ENCODE measurements at regions not wholly inside any gene's neighbourhood (a gene's known extent, or its start where the extent isn't known, plus 50 kb on each side); places are given as distances from the start of the nearest gene placed in this dataset.
A peak's percentile ranks its signal among the peaks of the same experiment; 100 is the strongest.

DNA sequence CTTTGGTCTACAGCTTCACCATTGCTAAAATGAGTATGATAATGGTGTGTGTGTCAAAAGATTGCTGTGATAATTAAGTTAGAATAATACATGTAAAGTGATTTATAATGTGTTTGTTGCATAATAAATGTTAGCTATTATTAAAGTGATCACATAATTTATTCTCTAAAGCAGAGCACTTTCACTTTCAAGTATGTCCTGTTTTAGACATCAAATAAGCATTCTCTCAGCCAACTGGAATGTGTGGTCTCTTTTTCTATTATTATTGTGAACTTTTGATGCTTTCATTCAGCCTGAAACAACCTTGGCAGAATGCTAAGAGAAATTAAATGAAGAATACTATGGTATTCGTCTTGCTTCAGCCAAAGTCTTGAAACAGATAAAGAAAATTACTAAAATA lies 102.8 kb upstream of the COL11A1 start:
- Histone ChIP-seq H2AFZ (ENCODE audit: low read depth, low read length) (no peak overlapping the region), H3K4me1 (ENCODE audit: insufficient read depth, low read length) (no peaks in the 10 kb centered on the region), H3K4me3 (ENCODE audit: low read length) (no peak overlapping the region), H3K9me3 (ENCODE audit: low read length) (no peaks in the 10 kb centered on the region), H3K36me3 (ENCODE audit: insufficient read depth, low read length) (no peaks in the 10 kb centered on the region), H3K27me3 (ENCODE audit: insufficient read depth, low read length) (no peaks in the 10 kb centered on the region)

- H2AFZ ChIP-seq (ENCODE audit: low read depth, low read length), result no peak overlapping the region
- no peaks in the 10 kb centered on the region for H3K27me3 ChIP-seq (ENCODE audit: insufficient read depth, low read length)
- no peaks in the 10 kb centered on the region for H3K9me3 ChIP-seq (ENCODE audit: low read length)
- H3K4me3 ChIP-seq (ENCODE audit: low read length), result no peak overlapping the region
- H3K36me3 ChIP-seq (ENCODE audit: insufficient read depth, low read length), result no peaks in the 10 kb centered on the region
- no peaks in the 10 kb centered on the region for H3K4me1 ChIP-seq (ENCODE audit: insufficient read depth, low read length)
Measured at GRCh38 chr1:103208844-103209243, 100.5 kb upstream of the COL11A1 start.

DNA sequence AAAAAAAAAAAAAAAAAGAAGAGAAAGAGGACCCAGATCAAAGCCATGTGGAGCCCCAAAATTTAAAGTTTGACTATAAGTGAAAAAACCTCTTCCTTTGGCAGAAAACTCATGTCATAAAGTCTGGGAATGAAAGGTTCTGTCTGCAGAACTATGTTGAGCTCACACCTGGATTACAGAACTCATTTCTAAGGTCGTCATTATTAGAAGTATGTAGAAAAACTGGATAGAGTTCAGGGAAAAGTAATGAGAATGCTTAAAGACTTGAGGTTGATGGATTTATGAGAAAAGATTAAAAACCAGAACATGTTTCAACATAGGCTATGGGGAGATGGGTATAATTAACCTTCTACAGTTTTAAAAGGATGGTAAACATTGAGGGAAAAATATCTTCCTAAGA lies 90.7 kb upstream of the COL11A1 start:
- no peak overlapping the region for H2AFZ ChIP-seq (ENCODE audit: low read depth, low read length)
- no peak overlapping the region for H3K4me3 ChIP-seq (ENCODE audit: low read length)
- H3K27me3 ChIP-seq (ENCODE audit: insufficient read depth, low read length), result no peaks in the 10 kb centered on the region
- peaks cover 3% of the 10 kb centered on the region for H3K4me1 ChIP-seq (ENCODE audit: insufficient read depth, low read length)
- no peaks in the 10 kb centered on the region for H3K36me3 ChIP-seq (ENCODE audit: insufficient read depth, low read length)
- H3K9me3 ChIP-seq (ENCODE audit: low read length), result no peaks in the 10 kb centered on the region

DNA sequence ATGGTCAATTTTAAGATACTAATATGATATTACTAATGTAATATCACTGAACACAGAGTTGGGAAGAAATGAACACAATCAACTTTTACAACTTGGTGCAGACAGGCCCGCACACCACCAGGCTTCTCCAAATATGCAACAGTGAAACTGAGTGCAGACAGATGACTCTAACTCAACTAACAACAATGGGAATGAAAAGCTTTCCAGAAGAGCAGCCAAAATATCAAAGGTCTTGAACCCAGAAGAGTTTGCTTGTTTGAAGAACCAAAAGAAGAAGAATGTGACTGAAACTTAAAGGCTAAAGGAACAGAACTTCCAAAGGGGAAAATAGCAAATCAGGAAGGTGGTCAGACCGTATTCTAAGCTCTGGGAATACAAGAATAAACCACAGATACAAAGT lies 89.8 kb upstream of the COL11A1 start:
- peaks cover 3% of the 10 kb centered on the region for H3K4me1 ChIP-seq (ENCODE audit: insufficient read depth, low read length)
- no peaks in the 10 kb centered on the region for H3K9me3 ChIP-seq (ENCODE audit: low read length)
- H2AFZ ChIP-seq (ENCODE audit: low read depth, low read length), result no peak overlapping the region
- no peaks in the 10 kb centered on the region for H3K36me3 ChIP-seq (ENCODE audit: insufficient read depth, low read length)
- no peaks in the 10 kb centered on the region for H3K27me3 ChIP-seq (ENCODE audit: insufficient read depth, low read length)
- no peak overlapping the region for H3K4me3 ChIP-seq (ENCODE audit: low read length)

DNA sequence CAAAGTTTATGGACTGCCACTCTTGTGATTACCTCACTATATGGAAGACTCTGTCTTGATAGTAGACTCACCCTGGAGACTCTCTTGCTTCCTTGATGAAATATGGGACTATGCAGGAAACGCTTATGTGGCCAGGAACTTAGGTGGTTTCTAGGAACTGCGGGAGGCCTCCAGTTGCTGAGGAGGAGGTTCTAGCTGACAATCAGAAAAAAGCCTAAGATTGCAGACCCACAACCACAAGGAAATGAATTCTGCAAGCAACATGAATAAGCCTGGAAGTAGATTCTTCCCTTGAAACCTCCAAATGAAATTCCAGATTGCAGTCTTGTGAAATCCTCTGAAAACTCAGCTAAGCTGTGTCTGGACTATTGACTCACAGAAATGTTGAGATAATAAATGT lies 88.9 kb upstream of the COL11A1 start:
- Histone ChIP-seq H3K36me3 (ENCODE audit: insufficient read depth, low read length) (no peaks in the 10 kb centered on the region), H3K4me3 (ENCODE audit: low read length) (no peak overlapping the region), H2AFZ (ENCODE audit: low read depth, low read length) (no peak overlapping the region), H3K9me3 (ENCODE audit: low read length) (no peaks in the 10 kb centered on the region), H3K4me1 (ENCODE audit: insufficient read depth, low read length) (peaks cover 3% of the 10 kb centered on the region), H3K27me3 (ENCODE audit: insufficient read depth, low read length) (no peaks in the 10 kb centered on the region)

DNA sequence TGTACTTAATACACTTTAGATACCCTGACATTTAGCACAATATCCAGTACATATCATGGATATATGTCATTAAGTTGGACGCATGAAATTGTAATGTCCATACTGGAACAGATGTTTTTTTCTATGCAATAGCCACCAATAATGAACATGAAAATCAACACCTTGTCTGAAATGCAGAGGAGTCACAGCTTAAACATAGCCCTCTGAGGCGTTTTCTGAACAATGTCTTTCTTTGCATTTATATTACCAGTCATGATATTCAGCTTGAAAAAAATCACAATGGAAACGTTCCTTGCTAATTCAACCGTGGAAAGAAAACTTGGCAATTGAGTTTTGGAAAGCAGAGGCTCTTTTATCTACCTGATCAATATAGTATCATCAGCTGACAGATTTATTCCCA lies 86.7 kb upstream of the COL11A1 start:
- Histone ChIP-seq H3K36me3 (ENCODE audit: insufficient read depth, low read length) (no peaks in the 10 kb centered on the region), H3K9me3 (ENCODE audit: low read length) (no peaks in the 10 kb centered on the region), H3K4me3 (ENCODE audit: low read length) (no peak overlapping the region), H2AFZ (ENCODE audit: low read depth, low read length) (no peak overlapping the region), H3K27me3 (ENCODE audit: insufficient read depth, low read length) (no peaks in the 10 kb centered on the region), H3K4me1 (ENCODE audit: insufficient read depth, low read length) (peaks cover 3% of the 10 kb centered on the region)

GRCh38 chr1:103194060-103194459 lies 85.7 kb upstream of the COL11A1 start:
- Histone ChIP-seq H3K4me1 (ENCODE audit: insufficient read depth, low read length) (peaks cover 3% of the 10 kb centered on the region), H3K9me3 (ENCODE audit: low read length) (no peaks in the 10 kb centered on the region), H3K27me3 (ENCODE audit: insufficient read depth, low read length) (no peaks in the 10 kb centered on the region), H3K36me3 (ENCODE audit: insufficient read depth, low read length) (no peaks in the 10 kb centered on the region), H2AFZ (ENCODE audit: low read depth, low read length) (no peak overlapping the region), H3K4me3 (ENCODE audit: low read length) (no peak overlapping the region)

DNA sequence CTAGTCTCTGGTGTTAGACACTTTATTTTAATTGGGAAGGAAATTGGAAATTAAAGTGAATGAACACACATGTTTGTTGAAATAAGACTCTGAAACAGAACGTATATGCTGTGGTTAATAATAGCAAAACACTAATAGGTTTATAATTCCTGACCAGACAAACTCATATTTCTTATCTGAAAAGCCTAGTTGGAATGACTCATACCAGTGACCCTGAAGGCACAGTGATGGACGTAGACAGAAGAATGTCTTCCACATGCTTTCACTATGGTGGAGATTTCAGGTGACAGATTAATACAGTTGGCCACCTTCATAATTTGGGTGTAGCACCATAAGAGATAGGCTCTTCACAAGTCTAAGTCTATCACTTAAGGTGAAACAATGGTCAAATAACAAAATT lies 83.0 kb upstream of the COL11A1 start:
- H3K4me3 ChIP-seq (ENCODE audit: low read length), result no peak overlapping the region
- no peaks in the 10 kb centered on the region for H3K36me3 ChIP-seq (ENCODE audit: insufficient read depth, low read length)
- peaks cover 3% of the 10 kb centered on the region for H3K4me1 ChIP-seq (ENCODE audit: insufficient read depth, low read length)
- H3K27me3 ChIP-seq (ENCODE audit: insufficient read depth, low read length), result no peaks in the 10 kb centered on the region
- no peaks in the 10 kb centered on the region for H3K9me3 ChIP-seq (ENCODE audit: low read length)
- peak overlapping the region; percentile 28 for H2AFZ ChIP-seq (ENCODE audit: low read depth, low read length)

- H3K27me3 ChIP-seq (ENCODE audit: insufficient read depth, low read length), result no peaks in the 10 kb centered on the region
- H3K4me1 ChIP-seq (ENCODE audit: insufficient read depth, low read length), result peaks cover 3% of the 10 kb centered on the region
- no peak overlapping the region for H3K4me3 ChIP-seq (ENCODE audit: low read length)
- H3K36me3 ChIP-seq (ENCODE audit: insufficient read depth, low read length), result no peaks in the 10 kb centered on the region
- H2AFZ ChIP-seq (ENCODE audit: low read depth, low read length), result peak overlapping the region; percentile 28
- no peaks in the 10 kb centered on the region for H3K9me3 ChIP-seq (ENCODE audit: low read length)
Measured at GRCh38 chr1:103190766-103191165, 82.4 kb upstream of the COL11A1 start.

- Histone ChIP-seq H2AFZ (ENCODE audit: low read depth, low read length) (no peak overlapping the region), H3K4me3 (ENCODE audit: low read length) (no peak overlapping the region), H3K27me3 (ENCODE audit: insufficient read depth, low read length) (no peaks in the 10 kb centered on the region), H3K9me3 (ENCODE audit: low read length) (no peaks in the 10 kb centered on the region), H3K36me3 (ENCODE audit: insufficient read depth, low read length) (no peaks in the 10 kb centered on the region), H3K4me1 (ENCODE audit: insufficient read depth, low read length) (no peaks in the 10 kb centered on the region)
Measured at GRCh38 chr1:103187673-103188072, 79.4 kb upstream of the COL11A1 start.

GRCh38 chr1:103180660-103181059 lies 72.3 kb upstream of the COL11A1 start:
- no peaks in the 10 kb centered on the region for H3K4me1 ChIP-seq (ENCODE audit: insufficient read depth, low read length)
- H3K4me3 ChIP-seq (ENCODE audit: low read length), result no peak overlapping the region
- no peaks in the 10 kb centered on the region for H3K36me3 ChIP-seq (ENCODE audit: insufficient read depth, low read length)
- H3K27me3 ChIP-seq (ENCODE audit: insufficient read depth, low read length), result no peaks in the 10 kb centered on the region
- H3K9me3 ChIP-seq (ENCODE audit: low read length), result no peaks in the 10 kb centered on the region
- no peak overlapping the region for H2AFZ ChIP-seq (ENCODE audit: low read depth, low read length)

GRCh38 chr1:103177108-103177775 lies 68.9 kb upstream of the COL11A1 start:
- Histone ChIP-seq H3K9me3 (ENCODE audit: low read length) (no peaks in the 10 kb centered on the region), H2AFZ (ENCODE audit: low read depth, low read length) (no peak overlapping the region), H3K4me3 (ENCODE audit: low read length) (no peak overlapping the region), H3K36me3 (ENCODE audit: insufficient read depth, low read length) (no peaks in the 10 kb centered on the region), H3K4me1 (ENCODE audit: insufficient read depth, low read length) (no peaks in the 10 kb centered on the region), H3K27me3 (ENCODE audit: insufficient read depth, low read length) (no peaks in the 10 kb centered on the region)

DNA sequence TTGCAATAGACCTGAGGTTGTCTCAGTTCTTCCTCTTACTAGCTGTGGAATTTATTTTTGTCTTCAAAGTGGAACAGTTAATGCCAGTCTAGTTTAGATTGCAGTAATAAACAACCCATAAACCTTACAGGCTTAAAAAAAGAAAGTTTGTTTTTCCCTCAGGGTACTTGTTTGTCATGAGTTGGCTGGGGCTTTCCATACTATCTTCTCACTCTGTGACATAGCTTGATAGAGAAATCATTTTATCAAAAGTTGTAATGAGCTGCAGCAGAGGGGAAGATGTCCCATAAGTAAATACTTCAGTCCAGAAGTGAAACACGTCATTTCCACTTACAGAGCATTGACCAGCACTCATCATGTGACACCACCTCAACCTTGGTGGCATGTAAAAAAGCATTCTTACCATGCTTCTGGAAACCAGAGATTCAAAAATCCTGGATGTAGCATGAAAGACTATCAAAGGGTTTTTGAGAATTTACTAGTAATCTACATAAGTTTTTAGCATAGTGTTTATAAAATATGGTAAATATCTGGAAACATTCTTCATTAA lies 62.8 kb upstream of the COL11A1 start:
- Histone ChIP-seq H3K4me3 (ENCODE audit: low read length) (no peak overlapping the region), H3K27me3 (ENCODE audit: insufficient read depth, low read length) (no peaks in the 10 kb centered on the region), H3K9me3 (ENCODE audit: low read length) (no peaks in the 10 kb centered on the region), H2AFZ (ENCODE audit: low read depth, low read length) (no peak overlapping the region), H3K4me1 (ENCODE audit: insufficient read depth, low read length) (no peaks in the 10 kb centered on the region), H3K36me3 (ENCODE audit: insufficient read depth, low read length) (no peaks in the 10 kb centered on the region)

GRCh38 chr1:103170609-103171008 lies 62.3 kb upstream of the COL11A1 start:
- Histone ChIP-seq H3K36me3 (ENCODE audit: insufficient read depth, low read length) (no peaks in the 10 kb centered on the region), H3K4me3 (ENCODE audit: low read length) (no peak overlapping the region), H3K27me3 (ENCODE audit: insufficient read depth, low read length) (no peaks in the 10 kb centered on the region), H2AFZ (ENCODE audit: low read depth, low read length) (no peak overlapping the region), H3K9me3 (ENCODE audit: low read length) (no peaks in the 10 kb centered on the region), H3K4me1 (ENCODE audit: insufficient read depth, low read length) (no peaks in the 10 kb centered on the region)

Measured in neuron (in vitro differentiated cells).